Natural killer cell treated with Interleukin-12 subunit alpha and Interleukin-12 subunit beta and Interleukin-15 and Interleukin-18, amount 100 ng/mL, for 72 hours (primary cell): ENCODE measurements at regions not wholly inside any gene's neighbourhood (a gene's known extent, or its start where the extent isn't known, plus 50 kb on each side); places are given as distances from the start of the nearest gene placed in this dataset.
"Not testable (repeated sequence)": the region's sequence is repeated elsewhere in the genome, so short reads cannot be mapped to it uniquely, and the experiment has no call there.

Experiments
- ATAC-seq, 2 donors: fragments of 150-1000 bp; cut with Tn5 transposase in 1 of 2; sonication (Bioruptor Pico), chemical (Tn5 transposase) in 1 of 2; 2 replicates each; pipeline ENCODE4 v1.10.0; 2021
- DNase-seq: peaks from one replicate; pipeline ENCODE4 v3.0.0; 2022; ENCODE audit warnings: low spot score
- H3K27ac Mint-ChIP-seq, 2 donors: 1 replicate in 1 of 2; 2 replicates in 1 of 2; pipeline ENCODE4 v1.8.0; 2022; ENCODE audit warnings: mixed read lengths in 2 of 2, mild to moderate bottlenecking in 1 of 2, moderate library complexity in 1 of 2
- H3K27me3 Mint-ChIP-seq, 2 donors: 1 replicate in 1 of 2; 2 replicates in 1 of 2; pipeline ENCODE4 v1.8.0; 2022; ENCODE audit warnings: mixed read lengths in 2 of 2
- H3K36me3 Mint-ChIP-seq: one replicate; pipeline ENCODE4 v1.8.0; 2022; ENCODE audit warnings: mixed read lengths
- H3K4me1 Mint-ChIP-seq, 2 donors: 1 replicate in 1 of 2; 2 replicates in 1 of 2; pipeline ENCODE4 v1.8.0; 2022; ENCODE audit warnings: low read depth in 2 of 2, mixed read lengths in 2 of 2, mild to moderate bottlenecking in 1 of 2
- H3K4me3 Mint-ChIP-seq: one replicate; pipeline ENCODE4 v1.8.0; 2022; ENCODE audit warnings: mixed read lengths
- H3K9me3 Mint-ChIP-seq: 2 replicates; pipeline ENCODE4 v1.8.0; 2022; ENCODE audit warnings: mixed read lengths

- Mint-ChIP-seq H3K4me3 (no peak overlapping the region), H3K27ac (no peak overlapping the region), H3K27me3 (no peaks in the 10 kb centered on the region), H3K36me3 (no peaks in the 10 kb centered on the region), H3K4me1 (no peaks in the 10 kb centered on the region), H3K9me3 (peaks cover 7% of the 10 kb centered on the region)
- DNase-seq (no peak), ATAC-seq (no peak)
These were observed 339.2 kb upstream of the EPHA4 start for GRCh38 chr2:221911321-221911720.

- Mint-ChIP-seq H3K4me3 (no peak overlapping the region), H3K27ac (no peak overlapping the region), H3K9me3 (peaks cover 3% of the 10 kb centered on the region), H3K36me3 (no peaks in the 10 kb centered on the region), H3K27me3 (no peaks in the 10 kb centered on the region), H3K4me1 (no peaks in the 10 kb centered on the region)
- ATAC-seq (no peak), DNase-seq (no peak)
These were observed 336.4 kb upstream of the EPHA4 start for GRCh38 chr2:221908518-221908917.

- ATAC-seq (no peak), DNase-seq (no peak)
- Mint-ChIP-seq H3K27ac (no peak overlapping the region), H3K4me3 (no peak overlapping the region), H3K36me3 (no peaks in the 10 kb centered on the region), H3K4me1 (no peaks in the 10 kb centered on the region), H3K9me3 (peaks cover 15% of the 10 kb centered on the region), H3K27me3 (no peaks in the 10 kb centered on the region)
These were observed 325.6 kb upstream of the EPHA4 start for GRCh38 chr2:221897718-221898117.

- H3K4me1 Mint-ChIP-seq: no peaks in the 10 kb centered on the region
- peaks cover 15% of the 10 kb centered on the region for H3K9me3 Mint-ChIP-seq
- no peaks in the 10 kb centered on the region for H3K36me3 Mint-ChIP-seq
- ATAC-seq: no peak
- H3K27me3 Mint-ChIP-seq: no peaks in the 10 kb centered on the region
- no peak overlapping the region for H3K27ac Mint-ChIP-seq
- no peak for DNase-seq
- H3K4me3 Mint-ChIP-seq: no peak overlapping the region
These were observed 324.5 kb upstream of the EPHA4 start for GRCh38 chr2:221896505-221897151.

GRCh38 chr2:221895366-221896121 is 323.4 kb upstream of the EPHA4 start:
- H3K4me1 Mint-ChIP-seq: no peaks in the 10 kb centered on the region
- H3K27me3 Mint-ChIP-seq: no peaks in the 10 kb centered on the region
- no peak for ATAC-seq
- H3K27ac Mint-ChIP-seq: no peak overlapping the region
- no peak for DNase-seq
- H3K36me3 Mint-ChIP-seq: no peaks in the 10 kb centered on the region
- peaks cover 15% of the 10 kb centered on the region for H3K9me3 Mint-ChIP-seq
- H3K4me3 Mint-ChIP-seq: no peak overlapping the region

GRCh38 chr2:221893501-221893900 is 321.4 kb upstream of the EPHA4 start:
- H3K9me3 Mint-ChIP-seq: peaks cover 11% of the 10 kb centered on the region
- no peaks in the 10 kb centered on the region for H3K36me3 Mint-ChIP-seq
- H3K27ac Mint-ChIP-seq: no peak overlapping the region
- no peaks in the 10 kb centered on the region for H3K4me1 Mint-ChIP-seq
- no peak for ATAC-seq
- H3K4me3 Mint-ChIP-seq: no peak overlapping the region
- no peak for DNase-seq
- no peaks in the 10 kb centered on the region for H3K27me3 Mint-ChIP-seq

GRCh38 chr2:221892006-221892405 is 319.9 kb upstream of the EPHA4 start:
- H3K4me1 Mint-ChIP-seq, H3K27ac Mint-ChIP-seq, H3K27me3 Mint-ChIP-seq, H3K36me3 Mint-ChIP-seq, DNase-seq, ATAC-seq, H3K4me3 Mint-ChIP-seq: not testable (repeated sequence)
- peaks cover 12% of the 10 kb centered on the region for H3K9me3 Mint-ChIP-seq

- H3K4me3 Mint-ChIP-seq: no peak overlapping the region
- no peak for DNase-seq
These were observed 311.9 kb upstream of the EPHA4 start for GRCh38 chr2:221883976-221884375.

GRCh38 chr2:221876016-221876415 is 303.9 kb upstream of the EPHA4 start:
- DNase-seq: no peak
- no peaks in the 10 kb centered on the region for H3K36me3 Mint-ChIP-seq
- H3K9me3 Mint-ChIP-seq: peaks cover 14% of the 10 kb centered on the region
- no peaks in the 10 kb centered on the region for H3K27me3 Mint-ChIP-seq
- ATAC-seq: no peak
- no peak overlapping the region for H3K27ac Mint-ChIP-seq
- H3K4me3 Mint-ChIP-seq: no peak overlapping the region
- no peaks in the 10 kb centered on the region for H3K4me1 Mint-ChIP-seq

More at GRCh38 chr2:221883976-221884375, 311.9 kb upstream of the EPHA4 start:
- Mint-ChIP-seq H3K9me3 (peaks cover 14% of the 10 kb centered on the region), H3K4me1 (no peaks in the 10 kb centered on the region), H3K27me3 (no peaks in the 10 kb centered on the region), H3K27ac (no peak overlapping the region), H3K36me3 (no peaks in the 10 kb centered on the region)
- no peak for ATAC-seq

GRCh38 chr2:221874444-221874843 is 302.3 kb upstream of the EPHA4 start:
- Mint-ChIP-seq H3K4me1 (no peaks in the 10 kb centered on the region), H3K36me3 (no peaks in the 10 kb centered on the region), H3K27me3 (no peaks in the 10 kb centered on the region), H3K4me3 (no peak overlapping the region), H3K27ac (no peak overlapping the region), H3K9me3 (peaks cover 16% of the 10 kb centered on the region)
- no peak for DNase-seq
- ATAC-seq: no peak

- no peaks in the 10 kb centered on the region for H3K36me3 Mint-ChIP-seq
- H3K9me3 Mint-ChIP-seq: peaks cover 14% of the 10 kb centered on the region
- ATAC-seq (no peak), DNase-seq (no peak)
- no peak overlapping the region for H3K4me3 Mint-ChIP-seq
- H3K4me1 Mint-ChIP-seq: no peaks in the 10 kb centered on the region
- H3K27ac Mint-ChIP-seq: no peak overlapping the region
- H3K27me3 Mint-ChIP-seq: no peaks in the 10 kb centered on the region
These were observed 285.6 kb upstream of the EPHA4 start for GRCh38 chr2:221857719-221858118.

GRCh38 chr2:221853297-221853696 is 281.2 kb upstream of the EPHA4 start:
- Mint-ChIP-seq H3K27ac (no peak overlapping the region), H3K4me1 (no peaks in the 10 kb centered on the region), H3K9me3 (peaks cover 19% of the 10 kb centered on the region), H3K36me3 (no peaks in the 10 kb centered on the region), H3K4me3 (no peak overlapping the region), H3K27me3 (no peaks in the 10 kb centered on the region)
- no peak for DNase-seq
- no peak for ATAC-seq

- Mint-ChIP-seq H3K27me3 (no peaks in the 10 kb centered on the region), H3K4me3 (no peak overlapping the region), H3K4me1 (no peaks in the 10 kb centered on the region), H3K9me3 (peaks cover 19% of the 10 kb centered on the region), H3K36me3 (no peaks in the 10 kb centered on the region), H3K27ac (no peak overlapping the region)
- no peak for ATAC-seq
- DNase-seq: no peak
These were observed 279.5 kb upstream of the EPHA4 start for GRCh38 chr2:221851531-221852045.

GRCh38 chr2:221850076-221850475 is 278.0 kb upstream of the EPHA4 start:
- Mint-ChIP-seq H3K4me3 (no peak overlapping the region), H3K4me1 (no peaks in the 10 kb centered on the region), H3K9me3 (peaks cover 13% of the 10 kb centered on the region), H3K27ac (no peak overlapping the region), H3K27me3 (no peaks in the 10 kb centered on the region), H3K36me3 (no peaks in the 10 kb centered on the region)
- no peak for DNase-seq
- no peak for ATAC-seq
